ELF-1 (cell line): ENCODE measurements at regions not wholly inside any gene's neighbourhood (a gene's known extent, or its start where the extent isn't known, plus 50 kb on each side); places are given as distances from the start of the nearest gene placed in this dataset.
A peak's percentile ranks its signal among the peaks of the same experiment; 100 is the strongest.
"Not testable (repeated sequence)": the region's sequence is repeated elsewhere in the genome, so short reads cannot be mapped to it uniquely, and the experiment has no call there.

Experiments
- DNase-seq: peaks from one replicate; pipeline ENCODE4 v3.0.0-alpha.2; 2016; ENCODE audit warnings: low read depth, low spot score

- no peak for DNase-seq
These were observed 60.3 kb downstream of the CHRD start for GRCh38 chr3:184440151-184440550.

GRCh38 chr3:184441202-184441900, 61.5 kb downstream of the CHRD start:
- peak; percentile 46 for DNase-seq

- DNase-seq = no peak
These were observed 63.5 kb downstream of the CHRD start for GRCh38 chr3:184443364-184443763.

- DNase-seq = peak; percentile 22
These were observed 64.0 kb downstream of the CHRD start for GRCh38 chr3:184443831-184444230.

GRCh38 chr3:184448321-184449160, 68.7 kb downstream of the CHRD start:
- DNase-seq = no peak

- DNase-seq = no peak
These were observed 69.3 kb downstream of the CHRD start for GRCh38 chr3:184449161-184449515.

GRCh38 chr3:184450547-184450946, 70.7 kb downstream of the CHRD start:
- no peak for DNase-seq

GRCh38 chr3:184453296-184453695, 73.4 kb downstream of the CHRD start:
- no peak for DNase-seq

GRCh38 chr3:184455991-184456390, 76.1 kb downstream of the CHRD start:
- no peak for DNase-seq

GRCh38 chr3:184456476-184456875, 76.6 kb downstream of the CHRD start:
- DNase-seq = no peak

- DNase-seq = no peak
These were observed 77.5 kb downstream of the CHRD start for GRCh38 chr3:184457329-184457728.

- not testable (repeated sequence) for DNase-seq
These were observed 78.0 kb downstream of the CHRD start for GRCh38 chr3:184457784-184458377.

GRCh38 chr3:184459355-184459754, 79.5 kb downstream of the CHRD start:
- DNase-seq = no peak

GRCh38 chr3:184460276-184460675, 80.4 kb downstream of the CHRD start:
- DNase-seq = no peak

GRCh38 chr3:184461219-184461618, 81.4 kb downstream of the CHRD start:
- DNase-seq = no peak

- no peak for DNase-seq
These were observed 86.1 kb downstream of the CHRD start for GRCh38 chr3:184465883-184466412.

- DNase-seq = peak; percentile 35
These were observed 86.6 kb downstream of the CHRD start for GRCh38 chr3:184466413-184466960.

- no peak for DNase-seq
These were observed 87.3 kb downstream of the CHRD start for GRCh38 chr3:184467171-184467570.

GRCh38 chr3:184470551-184470950, 90.7 kb downstream of the CHRD start:
- no peak for DNase-seq

GRCh38 chr3:184471439-184471838, 90.1 kb upstream of the EPHB3 start:
- no peak for DNase-seq

- DNase-seq = no peak
These were observed 88.7 kb upstream of the EPHB3 start for GRCh38 chr3:184472723-184473428.

GRCh38 chr3:184474897-184475296, 86.7 kb upstream of the EPHB3 start:
- no peak for DNase-seq
